HG03457 (cell line): ENCODE measurements at regions not wholly inside any gene's neighbourhood (a gene's known extent, or its start where the extent isn't known, plus 50 kb on each side); places are given as distances from the start of the nearest gene placed in this dataset.
"Not testable (repeated sequence)": the region's sequence is repeated elsewhere in the genome, so short reads cannot be mapped to it uniquely, and the experiment has no call there.

Experiments used
- ATAC-seq: cut with Tn5 transposase; IDR thresholded peaks from one replicate; pipeline ENCODE4 v1.9.1; 2021; ENCODE audit warnings: moderate number of reproducible peaks; ENCODE audit not compliant: unreplicated experiment

- no peak for ATAC-seq
These were observed 59.6 kb upstream of the NDUFV2 start for GRCh38 chr18:9042766-9043481.

GRCh38 chr18:9043581-9043980, 58.9 kb upstream of the NDUFV2 start:
- ATAC-seq: no peak

GRCh38 chr18:9047715-9048114, 54.8 kb upstream of the NDUFV2 start:
- ATAC-seq: no peak

- no peak for ATAC-seq
These were observed 54.3 kb upstream of the NDUFV2 start for GRCh38 chr18:9048236-9048635.

- ATAC-seq: no peak
These were observed 53.5 kb upstream of the NDUFV2 start for GRCh38 chr18:9048808-9049494.

- ATAC-seq: no peak
These were observed 53.0 kb upstream of the NDUFV2 start for GRCh38 chr18:9049495-9049809.

- not testable (repeated sequence) for ATAC-seq
These were observed 51.7 kb upstream of the NDUFV2 start for GRCh38 chr18:9050628-9051284.
